HEK293 (cell line): ENCODE measurements at regions not wholly inside any gene's neighbourhood (a gene's known extent, or its start where the extent isn't known, plus 50 kb on each side); places are given as distances from the start of the nearest gene placed in this dataset.

ENCODE experiments used
- CTCF ChIA-PET: fragments of 350-600 bp; formaldehyde crosslinking; extraction: SDS; loops from one replicate; lab custom pipeline; 2021; ENCODE audit warnings: antibody characterized with exemption; lab: Yijun Ruan, JAX
- POLR2A ChIA-PET: fragments of 300-600 bp; formaldehyde crosslinking; extraction: SDS; loops from one replicate; lab custom pipeline; 2020; ENCODE audit warnings: antibody characterized with exemption, inconsistent platforms; lab: Yijun Ruan, JAX
- H3K27ac ChIP-seq: fragments of 200-500 bp; sonication (Bioruptor generic); 2 replicates; pipeline ENCODE4 v1.5.1; 2014; ENCODE audit warnings: low read depth, low read length, control low read depth, inconsistent platforms; ENCODE audit errors: extremely low read depth
- H3K36me3 ChIP-seq, 2 experiments: fragments of 200-500 bp in 1 of 2; sonication (Bioruptor generic) in 1 of 2; 1 replicate in 1 of 2; 2 replicates in 1 of 2; pipeline ENCODE4 v1.5.1; 2014 to 2017; ENCODE audit warnings: inconsistent platforms in 2 of 2, low read length in 2 of 2; ENCODE audit not compliant: control insufficient read depth in 2 of 2, insufficient read depth in 1 of 2
- H3K4me1 ChIP-seq: fragments of 200-500 bp; sonication (Bioruptor generic); 2 replicates; pipeline ENCODE4 v1.5.1; 2014; ENCODE audit warnings: mild to moderate bottlenecking, low read length, inconsistent platforms; ENCODE audit not compliant: control insufficient read depth, insufficient read depth
- H3K4me3 ChIP-seq: 2 replicates; pipeline ENCODE4 v1.5.1; 2011; ENCODE audit warnings: low read depth, mild to moderate bottlenecking, control low read depth, low read length, moderate library complexity
- H3K9me3 ChIP-seq: fragments of 200-500 bp; sonication (Bioruptor generic); 2 replicates; pipeline ENCODE4 v1.5.1; 2014; ENCODE audit warnings: low read depth, low read length, inconsistent platforms; ENCODE audit not compliant: control insufficient read depth, insufficient read depth
- FEZF1 ChIP-seq: fragments of 450-650 bp; formaldehyde crosslinking; IDR thresholded peaks from 2 replicates; pipeline ENCODE4 v1.5.1; 2016; ENCODE audit warnings: missing biosample characterization, missing genetic modification characterization
- HOXA7 ChIP-seq: sonication (generic); formaldehyde crosslinking; IDR thresholded peaks from 2 replicates; pipeline ENCODE4 v1.8.1; 2022; ENCODE audit warnings: missing genetic modification reagents, borderline replicate concordance
- KLF16 ChIP-seq: fragments of 450-650 bp; formaldehyde crosslinking; IDR thresholded peaks from 2 replicates; pipeline ENCODE4 v1.5.1; 2017; ENCODE audit warnings: missing biosample characterization, missing genetic modification characterization
- RBAK ChIP-seq: fragments of 450-650 bp; formaldehyde crosslinking; IDR thresholded peaks from 2 replicates; pipeline ENCODE4 v1.5.1; 2016; ENCODE audit warnings: missing biosample characterization, missing genetic modification characterization
- SP7 ChIP-seq: fragments of 450-650 bp; formaldehyde crosslinking; IDR thresholded peaks from 2 replicates; pipeline ENCODE4 v1.5.1; 2016; ENCODE audit warnings: missing biosample characterization, missing genetic modification characterization
- TCF7L2 ChIP-seq: IDR thresholded peaks from 2 replicates; pipeline ENCODE4 v1.6.1; 2011; ENCODE audit warnings: low read depth, mild to moderate bottlenecking, inconsistent platforms, low read length, moderate library complexity, borderline replicate concordance
- ZBTB49 ChIP-seq: fragments of 450-650 bp; formaldehyde crosslinking; IDR thresholded peaks from 2 replicates; pipeline ENCODE4 v1.5.1; 2016; ENCODE audit warnings: missing biosample characterization, missing genetic modification characterization, low read depth
- ZFP37 ChIP-seq: fragments of 450-650 bp; formaldehyde crosslinking; IDR thresholded peaks from 2 replicates; pipeline ENCODE4 v1.5.1; 2016; ENCODE audit warnings: missing biosample characterization, missing genetic modification characterization
- ZNF221 ChIP-seq: fragments of 450-650 bp; formaldehyde crosslinking; IDR thresholded peaks from 2 replicates; pipeline ENCODE4 v1.5.1; 2017; ENCODE audit warnings: missing biosample characterization, missing genetic modification characterization, borderline replicate concordance
- ZNF223 ChIP-seq: fragments of 450-650 bp; formaldehyde crosslinking; IDR thresholded peaks from 2 replicates; pipeline ENCODE4 v1.5.1; 2016; ENCODE audit warnings: missing biosample characterization, missing genetic modification characterization
- ZNF354C ChIP-seq: fragments of 450-650 bp; formaldehyde crosslinking; IDR thresholded peaks from 2 replicates; pipeline ENCODE4 v1.5.1; 2016; ENCODE audit warnings: missing biosample characterization, missing genetic modification characterization, low read depth, borderline replicate concordance
- ZNF366 ChIP-seq: fragments of 450-650 bp; formaldehyde crosslinking; conservative IDR thresholded peaks from 2 replicates; pipeline ENCODE4 v1.5.1; 2016; ENCODE audit warnings: missing biosample characterization, missing genetic modification characterization
- ZNF404 ChIP-seq: fragments of 450-650 bp; formaldehyde crosslinking; IDR thresholded peaks from 2 replicates; pipeline ENCODE4 v1.5.1; 2017; ENCODE audit warnings: missing biosample characterization, missing genetic modification characterization
- ZNF514 ChIP-seq: fragments of 450-650 bp; formaldehyde crosslinking; IDR thresholded peaks from 2 replicates; pipeline ENCODE4 v1.5.1; 2016; ENCODE audit warnings: missing biosample characterization, missing genetic modification characterization
- ZNF548 ChIP-seq: fragments of 450-650 bp; formaldehyde crosslinking; IDR thresholded peaks from 2 replicates; pipeline ENCODE4 v1.5.1; 2016; ENCODE audit warnings: missing biosample characterization, missing genetic modification characterization
- ZNF561 ChIP-seq: fragments of 450-650 bp; IDR thresholded peaks from 2 replicates; pipeline ENCODE4 v1.5.1; 2018; ENCODE audit warnings: missing biosample characterization, missing genetic modification characterization, borderline replicate concordance
- ZNF600 ChIP-seq: fragments of 450-650 bp; formaldehyde crosslinking; IDR thresholded peaks from 2 replicates; pipeline ENCODE4 v1.5.1; 2016; ENCODE audit warnings: missing biosample characterization, missing genetic modification characterization
- ZNF621 ChIP-seq: fragments of 450-650 bp; formaldehyde crosslinking; IDR thresholded peaks from 2 replicates; pipeline ENCODE4 v1.5.1; 2017; ENCODE audit warnings: missing biosample characterization, missing genetic modification characterization
- ZNF645 ChIP-seq: fragments of 450-650 bp; formaldehyde crosslinking; IDR thresholded peaks from 2 replicates; pipeline ENCODE4; 2016; ENCODE audit warnings: missing biosample characterization, missing genetic modification characterization
- ZNF677 ChIP-seq: fragments of 450-650 bp; IDR thresholded peaks from 2 replicates; pipeline ENCODE4 v1.5.0; 2018; ENCODE audit warnings: missing biosample characterization, mild to moderate bottlenecking, missing genetic modification characterization, moderate library complexity
- ZNF768 ChIP-seq: fragments of 450-650 bp; formaldehyde crosslinking; IDR thresholded peaks from 2 replicates; pipeline ENCODE4 v1.5.1; 2018; ENCODE audit warnings: missing biosample characterization, mild to moderate bottlenecking, missing genetic modification characterization
- TF ChIP-seq, protein P1 (sequence below): fragments of 450-650 bp; formaldehyde crosslinking; IDR thresholded peaks from 2 replicates; pipeline ENCODE4 v1.5.1; 2016; ENCODE audit warnings: missing biosample characterization, missing genetic modification characterization

- POLR2A ChIA-PET = no interaction called here
- CTCF ChIA-PET = no interaction called here
- no peak for TF ChIP-seq ZNF221 (tag by site-specific recombination)
- no peak for TF ChIP-seq ZNF354C (tag by site-specific recombination)
- TF ChIP-seq ZNF677 (tag by site-specific recombination) = no peak
- TF ChIP-seq ZNF404 (tag by site-specific recombination) = no peak
- no peak for TF ChIP-seq ZBTB49 (tag by site-specific recombination)
- no peak for TF ChIP-seq SP7 (tag by site-specific recombination)
- TF ChIP-seq KLF16 (tag by site-specific recombination) = no peak
Observed at GRCh38 chr1:87760654-87761053, 432.0 kb downstream of the LMO4 start.

GRCh38 chr1:87763483-87763882, 434.8 kb downstream of the LMO4 start:
- H3K4me3 ChIP-seq = no peak overlapping the region
- H3K4me1 ChIP-seq = no peaks in the 10 kb centered on the region
- no peak overlapping the region for H3K27ac ChIP-seq
- TF ChIP-seq ZNF600 (tag by site-specific recombination) (no peak), FEZF1 (tag by site-specific recombination) (no peak), ZNF621 (tag by site-specific recombination) (no peak), HOXA7 (no peak), ZNF223 (tag by site-specific recombination) (no peak), ZNF548 (tag by site-specific recombination) (no peak), ZNF514 (tag by site-specific recombination) (no peak), RBAK (no peak), ZBTB49 (tag by site-specific recombination) (no peak), ZNF645 (tag by site-specific recombination) (no peak), TCF7L2 (no peak), ZNF768 (no peak), ZNF366 (tag by site-specific recombination) (no peak), ZFP37 (tag by site-specific recombination) (no peak), ZNF561 (no peak)
- TF ChIP-seq, protein P1, sequence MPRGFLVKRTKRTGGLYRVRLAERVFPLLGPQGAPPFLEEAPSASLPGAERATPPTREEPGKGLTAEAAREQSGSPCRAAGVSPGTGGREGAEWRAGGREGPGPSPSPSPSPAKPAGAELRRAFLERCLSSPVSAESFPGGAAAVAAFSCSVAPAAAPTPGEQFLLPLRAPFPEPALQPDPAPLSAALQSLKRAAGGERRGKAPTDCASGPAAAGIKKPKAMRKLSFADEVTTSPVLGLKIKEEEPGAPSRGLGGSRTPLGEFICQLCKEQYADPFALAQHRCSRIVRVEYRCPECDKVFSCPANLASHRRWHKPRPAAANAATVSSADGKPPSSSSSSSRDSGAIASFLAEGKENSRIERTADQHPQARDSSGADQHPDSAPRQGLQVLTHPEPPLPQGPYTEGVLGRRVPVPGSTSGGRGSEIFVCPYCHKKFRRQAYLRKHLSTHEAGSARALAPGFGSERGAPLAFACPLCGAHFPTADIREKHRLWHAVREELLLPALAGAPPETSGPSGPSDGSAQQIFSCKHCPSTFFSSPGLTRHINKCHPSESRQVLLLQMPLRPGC (tag by site-specific recombination) = no peak
- H3K9me3 ChIP-seq = no peaks in the 10 kb centered on the region
- no peaks in the 10 kb centered on the region for H3K36me3 ChIP-seq
- ChIA-PET CTCF (interaction anchor here (0.9 to 1.1 kb wide), 2 partner anchors 11 to 190 kb away, joined by 3 to 4 read pairs; no protein-coding TSS in a partner anchor), POLR2A (no interaction called here)

More at GRCh38 chr1:87760654-87761053, 432.0 kb downstream of the LMO4 start:
- Histone ChIP-seq H3K4me1 (no peaks in the 10 kb centered on the region), H3K27ac (no peak overlapping the region), H3K4me3 (no peak overlapping the region), H3K9me3 (no peaks in the 10 kb centered on the region), H3K36me3 (no peaks in the 10 kb centered on the region)
